ENCODE measurements at regions not wholly inside any gene's neighbourhood (a gene's known extent, or its start where the extent isn't known, plus 50 kb on each side); places are given as distances from the start of the nearest gene placed in this dataset.

DNA sequence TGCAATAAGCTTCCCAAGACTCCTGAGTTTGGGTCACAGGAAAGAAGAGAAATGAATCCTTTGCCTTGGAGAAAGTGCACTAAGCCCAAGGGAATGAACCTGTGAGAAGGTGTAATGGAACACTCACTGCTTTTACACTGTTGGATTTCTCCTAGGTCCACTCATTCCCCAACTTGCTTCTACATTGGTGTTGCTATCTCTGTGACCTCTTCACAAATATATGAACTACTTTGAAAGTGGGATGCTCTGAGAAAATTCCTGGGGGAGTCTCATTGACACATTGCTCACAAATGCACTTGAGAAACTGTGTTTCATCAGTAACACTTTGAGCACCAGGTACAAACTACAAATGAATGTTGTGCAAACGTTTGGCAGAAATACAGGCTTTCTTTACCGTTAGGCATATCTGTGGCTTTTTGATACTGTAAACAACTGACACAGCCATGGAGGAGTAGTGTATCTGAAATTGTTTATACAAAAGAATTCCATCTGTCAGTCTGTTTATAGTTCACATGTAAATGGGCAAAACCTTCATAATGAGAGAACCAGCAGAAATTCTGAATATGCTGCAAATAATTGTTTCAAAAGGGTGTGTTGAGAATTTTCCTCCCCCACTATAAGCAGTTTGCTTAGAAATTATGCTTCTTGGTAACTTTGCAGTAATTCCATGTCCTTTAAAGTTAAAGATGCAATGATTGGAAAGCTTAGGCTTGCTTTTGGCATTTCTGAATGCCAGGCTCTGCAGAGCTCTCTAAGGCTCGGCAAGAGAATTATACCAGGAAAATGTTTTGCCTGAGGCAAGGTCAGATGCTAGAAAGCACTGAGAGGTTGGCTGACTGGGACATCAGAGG, 348.5 kb upstream of the DDHD1 start:
- no peak for DNase-seq

DNA sequence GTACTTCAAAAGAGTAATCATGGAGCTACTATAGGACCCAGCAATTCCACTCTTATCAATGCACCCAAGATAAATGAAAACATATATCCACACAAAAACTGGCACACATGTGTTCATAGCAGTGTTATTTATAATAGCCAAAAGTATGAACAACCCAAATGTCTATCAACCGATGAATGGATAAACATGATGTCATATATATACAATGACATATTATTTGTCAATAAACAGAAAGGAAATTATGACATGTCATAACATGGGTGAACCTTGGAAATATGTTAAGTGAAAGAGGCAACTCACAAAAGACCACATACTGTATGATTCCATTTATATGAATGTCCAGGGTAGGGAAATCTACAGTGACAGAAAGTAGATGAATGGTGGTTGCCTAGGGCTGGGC, 347.1 kb upstream of the DDHD1 start:
- DNase-seq, result no peak

DNA sequence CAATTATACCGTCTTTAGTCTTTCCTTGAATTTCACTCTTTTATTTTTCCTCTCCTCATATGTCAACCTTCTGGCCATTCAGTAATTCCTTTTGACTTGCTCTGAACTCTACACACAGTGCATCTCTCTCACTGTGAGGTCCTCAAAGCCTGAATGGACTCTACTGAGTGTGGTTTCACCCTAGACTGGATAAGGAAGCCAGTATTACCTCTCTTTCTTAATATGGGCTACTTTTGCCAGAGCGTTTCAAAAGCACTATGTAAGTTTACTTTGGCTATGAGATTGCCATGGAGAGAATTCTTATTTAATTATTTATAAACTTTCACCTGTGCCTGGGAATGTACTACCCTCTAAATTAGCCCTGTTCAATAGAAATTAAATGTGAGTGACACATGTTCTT, 343.5 kb upstream of the DDHD1 start:
- no peak for DNase-seq

DNA sequence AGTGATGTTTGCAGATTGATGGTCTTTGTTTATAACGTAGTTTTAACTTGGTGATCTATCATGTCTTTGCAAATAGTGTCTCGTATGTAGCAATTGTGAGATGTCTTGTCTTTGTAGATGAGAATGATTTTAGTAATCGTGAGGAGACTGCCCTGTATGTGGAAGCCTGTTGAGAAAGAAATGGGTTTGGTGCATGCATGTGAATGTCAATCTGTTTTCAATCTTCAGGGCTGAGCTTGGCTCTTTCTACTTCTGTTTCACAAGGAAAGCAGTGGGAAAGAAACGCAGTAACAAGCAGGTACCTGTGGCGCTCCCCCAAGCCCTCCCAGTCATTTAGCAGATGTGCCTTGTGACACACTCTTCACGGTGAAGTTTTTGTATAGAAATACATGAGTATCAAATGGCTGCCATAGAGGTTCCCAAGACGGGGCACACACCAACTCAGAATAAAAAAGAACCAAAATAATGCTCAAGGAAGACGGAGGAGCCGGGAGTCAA, 342.8 kb upstream of the DDHD1 start:
- no peak for DNase-seq

DNA sequence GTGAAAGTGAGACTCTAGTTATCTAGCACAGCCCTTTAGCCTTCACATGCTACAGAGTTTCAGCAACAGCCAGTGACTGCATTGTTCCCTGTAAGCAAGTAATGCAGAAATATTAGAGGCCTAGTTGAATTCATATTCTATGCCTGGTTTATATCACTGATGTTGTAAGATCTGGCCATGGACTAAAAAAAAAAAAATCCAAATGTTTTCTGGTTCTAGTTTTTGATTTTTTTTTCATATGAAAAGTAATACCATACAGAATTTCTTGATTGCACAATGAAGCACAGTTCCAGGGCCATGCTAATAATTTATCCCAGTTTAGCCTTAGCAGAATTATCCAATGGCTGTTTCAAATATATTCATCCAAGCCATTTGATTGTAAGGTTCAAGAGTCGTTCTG, 341.5 kb upstream of the DDHD1 start:
- DNase-seq, result no peak

DNA sequence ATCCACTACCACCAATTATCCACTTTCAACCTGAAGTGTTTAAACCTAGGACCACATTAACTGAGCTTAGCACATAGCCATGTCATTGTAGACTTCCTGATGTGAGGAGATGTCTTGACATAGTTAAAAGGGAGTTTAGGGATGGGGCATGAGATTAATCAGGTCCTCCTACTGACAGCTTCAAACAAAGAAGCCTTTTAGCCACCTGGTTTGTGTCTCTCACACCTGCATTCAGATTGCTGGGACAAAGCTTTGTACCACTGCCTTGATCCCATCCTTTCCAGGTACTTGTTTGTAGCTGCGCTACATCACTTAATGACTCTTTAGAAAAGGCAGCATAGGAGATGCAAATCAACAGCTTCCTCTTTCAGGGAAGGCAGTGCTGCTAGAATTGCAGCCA, 340.7 kb upstream of the DDHD1 start:
- no peak for DNase-seq

DNA sequence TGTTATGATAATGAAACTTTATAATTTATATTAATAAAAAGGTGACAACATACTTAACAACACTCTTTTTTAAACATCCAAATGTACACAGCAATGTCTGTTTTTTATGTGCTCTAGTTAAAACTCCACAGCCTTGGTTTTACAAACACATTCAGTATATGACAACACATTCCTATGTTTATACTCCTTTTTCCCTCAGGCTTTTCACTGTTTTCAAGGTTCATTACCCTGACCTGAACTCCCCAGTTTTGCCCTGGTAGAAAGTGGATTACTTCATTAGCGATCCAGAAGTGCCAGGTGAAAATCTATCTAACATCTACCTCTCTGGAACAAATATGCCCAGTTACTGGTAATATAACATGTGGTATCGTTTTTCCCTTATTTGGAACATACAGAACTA, 340.2 kb upstream of the DDHD1 start:
- DNase-seq, result no peak

DNA sequence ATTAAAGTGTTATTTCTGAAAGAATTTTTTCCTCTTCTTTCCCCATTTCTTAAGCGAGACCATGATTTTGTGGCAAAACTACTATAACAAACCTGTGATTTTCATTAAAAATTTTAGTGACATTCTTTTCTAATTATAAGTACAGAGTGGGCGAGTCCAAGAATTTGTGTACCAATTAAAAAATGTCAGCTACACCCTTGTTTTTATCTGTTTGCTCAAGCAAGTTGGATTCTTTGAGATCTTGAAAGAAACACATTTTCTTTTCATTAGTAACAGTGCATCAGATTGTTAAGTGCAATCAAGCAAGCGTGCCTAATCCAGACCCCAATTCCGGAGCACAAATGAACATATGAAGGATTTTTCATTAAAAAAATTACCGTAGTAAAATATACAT, 338.8 kb upstream of the DDHD1 start:
- DNase-seq, result no peak

DNA sequence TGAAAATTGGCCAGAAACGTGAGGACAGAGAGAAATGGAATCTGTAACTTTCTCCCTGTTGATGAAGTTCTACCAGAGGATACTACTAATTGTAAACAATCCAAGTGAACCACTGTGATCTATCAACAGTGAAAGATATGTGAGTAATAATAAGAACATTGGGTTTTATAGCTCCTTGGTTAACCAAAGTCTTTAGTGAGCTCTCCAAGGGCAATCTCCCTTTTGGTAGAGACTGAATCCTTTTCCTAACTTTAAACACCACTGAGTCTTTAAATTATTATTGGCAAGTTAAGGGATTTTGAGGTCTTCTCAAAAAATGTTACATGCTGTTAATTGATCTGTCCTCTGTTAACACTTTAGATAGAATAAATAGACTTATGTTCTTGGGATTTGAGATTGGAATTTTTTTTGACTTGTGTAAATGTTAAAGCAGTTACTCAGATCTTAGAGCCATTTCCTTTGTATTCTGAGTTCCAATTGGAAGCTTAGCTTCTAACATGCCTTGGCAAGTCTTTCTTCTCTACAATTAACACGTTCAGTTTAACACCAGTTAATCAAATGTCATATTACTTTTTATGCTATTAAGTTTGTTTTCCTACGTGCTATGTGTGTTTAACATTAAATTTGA, 338.2 kb upstream of the DDHD1 start:
- DNase-seq, result no peak

DNA sequence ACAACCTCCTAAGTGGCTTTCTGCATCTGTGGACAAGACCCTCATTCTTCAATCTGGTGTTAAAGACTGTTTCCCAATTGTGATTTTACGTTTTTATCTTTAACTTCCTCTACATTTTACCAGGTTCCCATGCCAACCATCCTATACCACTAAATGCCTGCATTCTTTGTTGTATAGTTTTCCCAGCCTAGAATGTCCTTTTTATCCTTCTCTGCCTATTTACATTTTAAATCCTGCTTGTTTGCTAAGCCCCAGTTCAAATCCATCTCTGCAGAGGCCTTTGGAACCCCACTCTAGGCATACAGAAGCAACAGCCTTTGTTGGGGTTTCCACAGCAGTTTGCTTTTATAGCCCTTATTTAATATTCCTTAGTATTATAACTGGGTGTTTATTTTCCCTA, 325.1 kb upstream of the DDHD1 start:
- DNase-seq, result no peak

DNA sequence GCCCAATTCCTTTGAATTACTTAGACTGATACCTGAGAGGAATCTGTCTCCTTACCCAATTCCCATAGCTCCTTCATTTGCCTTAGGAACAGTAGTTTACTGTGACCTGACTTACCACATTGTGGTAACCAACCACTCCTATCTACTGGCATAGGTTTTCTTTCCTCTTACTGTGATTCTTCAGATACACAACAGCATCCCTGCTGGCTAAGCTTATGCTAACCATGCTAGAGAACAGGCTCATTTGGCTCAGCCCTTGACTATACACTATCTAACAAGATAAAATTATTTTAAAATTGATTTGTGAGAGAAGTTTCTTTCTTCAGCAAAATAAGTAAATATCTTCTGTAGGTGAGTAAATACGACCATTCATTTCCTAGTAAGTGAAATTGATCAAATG, 320.4 kb upstream of the DDHD1 start:
- DNase-seq, result no peak

DNA sequence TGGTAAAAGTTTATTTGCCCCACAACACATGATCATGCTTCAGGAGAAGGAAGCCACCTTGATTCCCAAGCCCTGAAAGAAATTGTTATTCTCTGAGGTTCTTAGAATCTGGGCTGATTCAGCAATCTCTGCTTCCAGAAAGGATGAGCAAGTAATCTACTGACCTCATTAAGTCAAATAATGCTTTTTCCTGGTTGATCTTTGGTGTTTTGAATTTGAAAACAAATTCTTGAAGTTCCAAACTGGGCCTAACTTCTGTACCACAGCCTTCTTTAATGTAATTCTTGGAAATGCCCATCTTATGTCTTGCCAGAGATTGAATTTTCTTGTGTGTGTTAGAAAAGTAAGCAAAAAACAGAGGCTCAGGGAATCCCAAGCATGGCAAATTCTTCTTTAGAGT, 319.2 kb upstream of the DDHD1 start:
- DNase-seq, result no peak

DNA sequence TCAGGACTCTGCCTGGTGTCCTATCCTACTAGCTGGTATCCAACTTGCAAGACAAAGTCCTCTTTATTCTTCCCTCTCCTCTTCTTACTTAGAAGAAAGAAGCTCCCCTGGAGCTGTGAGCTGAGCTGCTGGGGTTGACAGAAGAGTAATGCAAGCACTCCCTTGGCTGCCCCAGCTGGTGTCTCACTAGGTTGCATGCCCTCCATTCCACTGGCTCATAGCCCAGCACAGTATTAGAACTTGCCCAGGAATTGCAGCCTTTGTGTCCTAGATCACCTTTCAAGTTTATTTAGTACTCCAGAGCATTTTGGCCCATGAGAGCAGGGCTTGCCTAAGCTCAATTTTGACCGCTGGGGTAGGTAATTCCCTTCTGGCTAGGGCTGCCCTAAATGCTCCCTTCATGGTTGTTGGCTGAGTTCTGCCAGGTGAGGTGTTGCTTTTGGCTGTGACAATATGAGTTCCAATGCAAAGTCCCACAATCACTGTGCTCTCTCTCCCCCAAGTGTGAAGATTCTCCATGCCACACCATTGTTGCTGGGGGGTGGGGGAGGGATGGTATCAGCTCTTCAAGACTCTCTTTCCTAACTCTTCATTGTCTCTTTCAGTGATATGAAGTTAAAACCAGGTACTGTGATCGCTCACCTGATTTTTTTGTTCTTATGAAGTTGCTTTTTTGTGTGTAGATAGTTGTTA, 317.4 kb upstream of the DDHD1 start:
- no peak for DNase-seq

DNA sequence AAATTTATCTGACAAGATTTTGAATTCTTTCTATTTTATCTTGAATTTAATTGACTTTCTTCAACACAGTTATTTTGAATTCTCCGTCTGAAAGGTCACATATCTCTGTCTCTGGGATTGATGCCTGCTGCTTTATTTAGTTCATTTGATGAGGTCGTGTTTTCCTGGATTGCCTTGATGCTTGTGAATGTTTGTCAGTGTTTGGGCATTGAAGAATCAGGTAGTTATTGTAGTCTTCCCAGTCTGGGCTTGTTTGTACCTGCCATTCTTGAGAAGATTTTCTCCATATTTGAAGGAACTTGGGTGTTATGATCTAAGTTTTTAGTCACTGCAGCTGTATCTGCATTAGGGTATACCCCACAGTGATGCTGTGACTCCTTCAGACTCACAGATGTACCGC, 315.8 kb upstream of the DDHD1 start:
- no peak for DNase-seq

DNA sequence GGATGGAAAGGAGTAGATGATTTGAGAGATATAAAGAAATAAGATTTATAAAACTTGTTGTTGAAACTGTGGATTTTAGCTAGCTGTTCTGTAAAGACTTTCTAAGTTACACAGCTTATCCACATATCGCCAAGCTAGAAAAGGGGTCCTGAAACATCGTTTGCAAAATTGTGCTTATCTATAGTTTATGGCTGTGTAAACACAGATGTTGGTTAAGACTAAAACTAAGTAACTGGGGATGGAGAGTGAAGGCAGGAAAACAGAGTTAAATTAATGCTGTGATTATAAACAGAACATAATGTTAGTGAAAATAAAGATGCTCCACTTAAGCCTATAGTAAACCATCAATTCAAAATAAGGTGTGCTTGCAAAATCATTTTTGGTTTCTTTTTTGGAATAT, 311.3 kb upstream of the DDHD1 start:
- no peak for DNase-seq

DNA sequence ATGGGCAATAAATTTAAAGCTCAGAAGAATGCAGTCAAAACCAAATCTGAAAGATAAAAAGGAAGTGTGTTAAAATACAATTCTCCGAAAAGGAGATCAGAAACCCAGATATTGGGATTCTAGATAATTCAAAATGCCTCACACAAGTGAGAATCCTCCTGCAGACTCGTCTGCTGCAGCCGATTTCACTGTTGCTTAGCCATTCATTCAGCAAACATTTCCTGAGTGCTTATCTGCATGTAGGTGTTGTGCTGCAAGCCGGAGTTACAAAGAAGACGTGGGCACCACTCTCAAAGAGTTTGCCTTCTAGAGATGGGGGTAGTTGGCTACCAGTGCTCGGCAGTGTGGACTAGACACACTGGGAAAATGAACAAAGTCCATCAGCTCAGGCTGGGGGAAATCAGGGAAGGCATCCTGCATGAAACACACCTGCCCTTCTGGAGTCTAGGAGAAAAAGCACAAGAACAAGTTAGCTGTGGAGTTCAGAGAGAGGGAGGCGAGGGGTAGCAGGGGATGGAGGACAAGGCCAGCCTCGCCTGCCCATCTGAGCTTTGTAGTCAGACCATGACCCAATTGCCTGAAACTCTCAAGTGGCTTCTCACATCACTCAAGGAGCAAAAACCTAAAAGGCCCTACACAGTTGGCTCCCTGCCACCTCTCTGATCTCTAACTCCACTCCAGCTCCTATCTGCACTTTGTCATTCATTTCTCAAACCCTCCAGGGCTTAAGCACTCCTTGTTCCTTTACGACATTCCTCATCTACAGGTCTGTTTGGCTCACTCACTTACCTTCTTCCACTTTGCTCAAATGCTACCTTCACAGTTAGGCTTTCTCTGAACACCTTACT, 310.0 kb upstream of the DDHD1 start:
- no peak for DNase-seq

DNA sequence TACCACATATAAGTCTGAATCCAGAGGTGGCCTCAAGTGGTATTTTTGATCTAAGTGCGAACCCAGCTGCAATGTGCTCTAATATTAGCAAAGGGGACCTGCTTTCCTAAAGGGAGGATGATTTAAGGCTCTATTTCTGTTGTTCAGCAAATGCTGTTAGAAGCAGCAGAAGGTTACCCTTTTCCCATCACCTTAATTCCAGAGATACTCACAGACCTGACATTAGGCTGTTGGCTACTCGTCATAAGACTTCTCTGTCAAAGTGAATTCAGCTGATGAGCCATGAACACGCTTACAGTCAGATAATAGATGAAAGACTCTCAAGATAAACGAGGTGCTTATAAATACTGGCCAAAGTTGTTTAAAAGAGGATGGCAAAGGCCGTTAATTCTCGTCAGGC, 308.7 kb upstream of the DDHD1 start:
- no peak for DNase-seq

DNA sequence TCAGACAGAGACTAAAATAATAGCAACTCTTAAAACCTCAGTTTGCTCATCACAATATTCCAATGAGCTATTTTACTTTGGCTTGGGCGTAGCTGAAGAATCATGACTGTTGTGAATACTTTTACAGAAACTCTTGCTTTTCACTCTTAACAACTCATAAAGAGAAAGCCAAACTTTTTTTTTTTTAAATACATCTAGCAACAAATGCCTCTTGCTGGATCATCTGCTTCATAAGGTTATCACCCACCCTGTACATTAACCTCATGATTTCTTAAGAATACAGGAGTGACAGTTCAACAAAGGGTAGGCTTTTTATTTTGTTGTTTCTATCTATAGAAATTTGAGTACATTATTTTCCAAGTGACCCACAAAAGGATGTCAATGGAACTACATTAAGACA, 307.4 kb upstream of the DDHD1 start:
- no peak for DNase-seq

DNA sequence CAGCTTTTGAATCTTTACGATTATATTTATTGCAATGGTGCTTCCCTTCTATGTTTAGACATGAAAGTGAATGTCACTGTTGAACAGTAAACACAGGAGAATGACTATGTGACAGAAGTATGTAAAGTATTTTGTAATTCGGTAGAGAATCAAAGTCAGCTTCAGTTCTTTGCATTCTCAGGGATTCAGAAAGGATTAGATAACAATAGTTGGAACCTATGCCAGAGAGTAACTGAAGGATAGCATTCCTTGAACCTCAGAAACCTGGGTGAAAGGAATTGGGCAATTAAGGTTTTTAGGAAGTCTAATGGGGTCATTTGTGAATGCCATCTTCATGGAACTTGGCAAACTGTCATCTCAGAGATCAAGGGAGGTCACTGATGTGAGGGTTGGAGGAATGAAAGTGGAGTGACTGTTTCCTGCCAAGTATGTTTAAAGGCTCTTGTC, 305.3 kb upstream of the DDHD1 start:
- DNase-seq, result no peak

DNA sequence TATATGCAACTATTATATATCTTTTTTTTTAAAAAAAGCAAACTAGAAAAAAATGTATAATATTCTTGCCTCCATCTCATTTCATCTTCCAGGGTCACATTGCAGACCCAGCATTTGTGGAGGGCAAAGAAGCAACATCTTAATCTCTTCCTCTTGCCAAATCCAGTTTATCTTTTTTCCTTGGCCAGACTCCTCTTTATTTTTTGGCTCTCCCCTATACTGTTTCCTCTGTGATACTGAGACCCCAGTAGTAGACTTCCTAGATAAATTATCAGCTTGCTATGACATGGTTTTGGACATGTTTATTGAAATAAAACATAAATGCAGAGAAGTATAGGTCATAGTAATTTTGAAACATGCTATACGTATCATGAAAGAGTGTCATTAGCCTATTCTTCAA, 303.8 kb upstream of the DDHD1 start:
- no peak for DNase-seq

DNA sequence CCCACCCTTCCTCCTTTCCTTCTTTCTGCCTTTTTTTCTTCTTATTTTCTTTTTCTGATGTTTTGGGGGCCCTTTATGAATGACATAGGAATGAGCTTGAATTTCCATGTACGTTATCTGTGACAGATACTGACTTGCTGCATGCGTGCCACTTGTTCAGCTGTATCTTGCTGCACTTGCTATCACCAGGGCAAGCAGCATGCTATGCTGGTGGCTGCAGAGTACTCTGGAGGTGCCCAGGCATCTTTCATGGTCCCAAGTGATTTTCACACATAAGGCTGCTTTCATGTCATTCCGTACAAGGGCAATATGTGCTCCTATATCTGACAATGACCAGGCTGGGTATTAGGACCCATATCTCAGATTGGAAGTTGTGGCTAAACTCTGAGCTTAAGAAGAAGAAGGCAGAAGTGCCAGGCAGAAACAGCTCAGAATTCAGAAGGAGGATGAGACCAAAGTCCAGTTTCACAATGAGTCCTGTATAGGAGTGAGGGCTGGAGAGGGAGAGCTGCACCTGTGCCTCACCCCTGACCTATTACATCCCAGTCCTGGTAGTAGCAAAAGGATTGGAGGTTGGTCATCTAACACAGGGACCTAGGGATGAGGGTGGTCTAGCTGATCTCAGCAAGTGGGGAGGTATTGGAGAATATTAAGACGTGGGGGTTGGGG, 299.0 kb upstream of the DDHD1 start:
- no peak for DNase-seq

DNA sequence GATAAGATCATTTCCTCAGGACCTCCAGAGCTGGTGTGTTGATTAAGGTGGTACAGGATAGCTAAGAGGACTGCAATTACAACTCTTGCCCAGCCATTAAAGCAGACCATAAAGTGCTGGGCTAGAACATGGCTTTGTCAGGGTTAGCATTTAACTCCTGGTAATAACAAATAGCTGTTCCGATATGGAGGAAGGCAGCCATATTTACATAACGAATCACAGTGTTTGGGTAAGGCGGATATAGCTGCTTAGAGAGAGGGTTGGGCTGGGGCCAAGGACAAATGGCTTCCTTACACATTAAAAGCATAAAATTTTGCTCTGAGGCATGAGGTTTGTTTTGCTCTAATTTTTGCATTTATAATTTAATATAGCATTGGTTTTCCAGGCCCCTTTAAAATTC, 297.7 kb upstream of the DDHD1 start:
- DNase-seq, result no peak

DNA sequence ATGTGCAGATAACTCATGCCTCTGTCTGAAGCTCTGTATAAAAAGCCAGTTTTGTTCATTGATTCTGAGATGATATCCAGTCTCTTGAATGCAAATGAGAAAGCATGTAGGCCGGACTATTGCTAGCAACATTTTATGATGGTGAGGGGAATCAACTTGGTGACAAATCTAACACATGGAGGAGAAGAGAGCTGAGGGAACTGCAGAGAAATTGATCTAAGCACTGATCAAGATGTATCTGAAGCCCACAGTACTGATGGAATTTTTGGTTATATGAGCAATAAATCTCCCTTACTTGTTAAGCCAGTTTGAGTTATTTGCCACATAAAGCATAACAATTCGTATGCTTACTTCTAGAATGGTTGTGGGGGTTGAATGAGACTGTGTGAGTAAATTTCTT, 295.6 kb upstream of the DDHD1 start:
- DNase-seq, result no peak
